ENCODE measurements at regions not wholly inside any gene's neighbourhood (a gene's known extent, or its start where the extent isn't known, plus 50 kb on each side); places are given as distances from the start of the nearest gene placed in this dataset.

DNA sequence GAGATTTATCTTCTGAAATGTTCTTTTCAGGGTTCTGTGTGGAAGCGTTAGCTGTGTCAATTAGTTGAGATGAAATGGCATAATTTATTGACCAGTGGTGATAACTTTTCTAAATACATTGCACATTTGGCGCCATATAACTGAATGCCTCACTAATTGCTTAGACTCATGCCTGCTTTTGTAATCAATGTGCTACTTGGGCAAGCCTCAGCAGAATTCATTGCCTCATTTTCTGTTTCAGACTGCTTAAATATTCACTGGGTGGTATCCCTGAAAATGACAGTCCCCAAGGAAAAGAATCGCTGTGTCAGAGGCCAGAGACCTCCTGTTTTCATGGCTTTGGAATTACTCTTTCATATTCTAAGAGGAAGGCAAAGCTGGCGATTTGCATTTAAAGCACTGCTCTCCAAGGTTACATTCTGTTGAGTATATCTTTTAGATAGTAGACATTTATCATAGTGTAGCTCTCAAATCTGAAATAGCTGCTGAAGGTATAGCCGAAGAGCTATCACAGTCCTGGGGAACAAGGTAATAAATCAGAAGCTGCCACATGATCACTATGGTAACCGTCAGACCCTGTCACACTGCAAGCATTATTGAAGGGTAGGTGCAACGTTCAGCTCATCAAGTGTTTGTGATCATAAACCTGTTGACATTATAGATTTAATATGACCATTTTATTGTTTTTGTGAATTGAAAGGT is 297.3 kb upstream of the E2F7 start:
- no peak overlapping the region for H3K4me3 ChIP-seq (ENCODE audit: control insufficient read depth, low read depth, low read length)
- DNase-seq (ENCODE audit: low read depth): no peak
- TF ChIP-seq, protein P1, sequence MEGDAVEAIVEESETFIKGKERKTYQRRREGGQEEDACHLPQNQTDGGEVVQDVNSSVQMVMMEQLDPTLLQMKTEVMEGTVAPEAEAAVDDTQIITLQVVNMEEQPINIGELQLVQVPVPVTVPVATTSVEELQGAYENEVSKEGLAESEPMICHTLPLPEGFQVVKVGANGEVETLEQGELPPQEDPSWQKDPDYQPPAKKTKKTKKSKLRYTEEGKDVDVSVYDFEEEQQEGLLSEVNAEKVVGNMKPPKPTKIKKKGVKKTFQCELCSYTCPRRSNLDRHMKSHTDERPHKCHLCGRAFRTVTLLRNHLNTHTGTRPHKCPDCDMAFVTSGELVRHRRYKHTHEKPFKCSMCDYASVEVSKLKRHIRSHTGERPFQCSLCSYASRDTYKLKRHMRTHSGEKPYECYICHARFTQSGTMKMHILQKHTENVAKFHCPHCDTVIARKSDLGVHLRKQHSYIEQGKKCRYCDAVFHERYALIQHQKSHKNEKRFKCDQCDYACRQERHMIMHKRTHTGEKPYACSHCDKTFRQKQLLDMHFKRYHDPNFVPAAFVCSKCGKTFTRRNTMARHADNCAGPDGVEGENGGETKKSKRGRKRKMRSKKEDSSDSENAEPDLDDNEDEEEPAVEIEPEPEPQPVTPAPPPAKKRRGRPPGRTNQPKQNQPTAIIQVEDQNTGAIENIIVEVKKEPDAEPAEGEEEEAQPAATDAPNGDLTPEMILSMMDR (conservative IDR thresholded peaks at IDR 0.05; ENCODE audit: control insufficient read depth, insufficient read depth, low read depth, low read length): no peak

DNA sequence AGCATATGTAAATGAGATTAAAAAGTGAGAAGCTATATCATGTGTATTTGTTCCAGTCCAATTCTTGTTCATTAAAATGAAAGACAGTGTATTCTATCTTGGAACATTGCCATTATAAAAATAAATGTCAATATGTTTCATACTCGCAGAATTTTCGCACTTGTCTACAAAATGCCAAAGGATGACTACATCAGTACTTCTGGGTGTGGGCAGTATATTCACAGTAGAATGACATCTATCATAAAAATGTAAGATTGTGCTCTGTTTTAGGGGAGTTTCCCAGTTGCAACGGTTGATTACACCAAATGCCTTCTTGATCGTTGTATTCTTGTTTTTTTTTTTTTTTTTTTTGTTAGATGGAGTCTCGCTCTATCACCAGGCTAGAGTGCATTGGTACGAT is 292.3 kb upstream of the E2F7 start:
- no peak for DNase-seq (ENCODE audit: low read depth)
- H3K4me3 ChIP-seq (ENCODE audit: control insufficient read depth, low read depth, low read length): no peak overlapping the region
- TF ChIP-seq, protein P1 (conservative IDR thresholded peaks at IDR 0.05; ENCODE audit: control insufficient read depth, insufficient read depth, low read depth, low read length): no peak

DNA sequence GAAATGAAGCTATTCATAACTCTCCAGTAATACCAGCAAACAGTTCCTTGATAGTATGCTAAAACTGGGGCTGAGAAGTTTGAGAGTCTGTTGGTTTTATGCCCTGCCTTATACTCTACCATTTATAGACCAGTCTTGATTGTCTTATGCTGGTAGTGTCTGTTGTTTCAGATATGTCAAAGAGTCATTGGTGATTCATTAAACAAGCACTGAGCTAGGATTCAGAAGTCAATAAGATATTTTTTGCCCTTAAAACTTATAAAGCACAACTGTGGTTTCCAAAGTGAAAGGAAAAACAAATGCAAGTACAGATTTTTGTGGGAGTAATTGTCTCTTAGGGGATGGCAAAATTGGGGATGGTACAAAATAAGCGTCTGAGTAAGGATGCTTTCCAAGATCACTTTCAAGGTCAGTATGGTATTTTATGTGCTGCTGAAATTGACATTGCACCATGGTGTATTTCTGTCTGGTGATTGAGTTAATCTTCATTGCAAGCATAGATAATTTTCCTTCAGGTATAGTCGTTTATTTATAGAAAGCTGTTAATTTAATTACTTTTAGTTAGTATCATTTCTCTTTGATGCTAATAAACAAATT is 289.5 kb upstream of the E2F7 start:
- H3K4me3 ChIP-seq (ENCODE audit: control insufficient read depth, low read depth, low read length): no peak overlapping the region
- TF ChIP-seq, protein P1 (conservative IDR thresholded peaks at IDR 0.05; ENCODE audit: control insufficient read depth, insufficient read depth, low read depth, low read length): no peak
- DNase-seq (ENCODE audit: low read depth): peak; percentile 55

DNA sequence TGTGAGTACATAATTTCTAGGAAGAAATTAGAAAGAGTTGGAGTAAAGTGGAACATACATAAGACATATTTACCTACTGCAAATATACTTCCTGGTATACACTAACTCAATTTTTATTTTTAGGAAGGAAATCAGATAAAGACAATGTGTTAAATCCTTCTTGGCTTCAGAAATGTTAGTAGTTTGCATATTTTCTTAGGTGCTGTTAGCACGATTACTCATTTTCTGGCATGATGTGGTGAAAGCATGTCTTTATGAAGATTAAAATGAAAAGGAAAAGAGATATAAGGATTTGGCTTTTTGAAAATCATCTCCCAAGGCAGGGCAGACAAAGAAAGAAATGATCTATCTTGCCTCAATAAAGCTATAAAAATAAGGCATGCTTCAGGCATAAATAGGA is 287.6 kb upstream of the E2F7 start:
- TF ChIP-seq, protein P1 (conservative IDR thresholded peaks at IDR 0.05; ENCODE audit: control insufficient read depth, insufficient read depth, low read depth, low read length): no peak
- peak; percentile 35 for DNase-seq (ENCODE audit: low read depth)
- H3K4me3 ChIP-seq (ENCODE audit: control insufficient read depth, low read depth, low read length): no peak overlapping the region

DNA sequence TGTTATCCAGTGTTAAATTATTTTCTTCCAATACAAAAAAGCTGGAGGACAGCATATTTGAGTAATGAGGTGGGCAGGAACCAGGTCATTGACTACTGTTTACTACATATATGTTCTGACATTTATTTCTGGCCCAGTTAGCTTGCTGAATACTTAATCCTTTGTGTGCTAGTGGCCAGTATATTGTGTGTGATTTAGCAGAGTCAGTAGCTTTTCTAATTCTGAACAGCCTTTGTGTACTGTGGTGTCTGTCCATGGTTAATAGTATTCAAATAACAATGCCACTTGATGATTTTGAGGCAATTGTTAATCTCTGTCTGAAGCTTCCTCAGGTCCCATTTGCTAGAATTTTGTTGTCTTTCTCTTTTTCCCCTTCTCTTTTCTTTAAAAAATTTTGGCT is 286.5 kb upstream of the E2F7 start:
- no peak overlapping the region for H3K4me3 ChIP-seq (ENCODE audit: control insufficient read depth, low read depth, low read length)
- TF ChIP-seq, protein P1 (conservative IDR thresholded peaks at IDR 0.05; ENCODE audit: control insufficient read depth, insufficient read depth, low read depth, low read length): no peak
- no peak for DNase-seq (ENCODE audit: low read depth)

DNA sequence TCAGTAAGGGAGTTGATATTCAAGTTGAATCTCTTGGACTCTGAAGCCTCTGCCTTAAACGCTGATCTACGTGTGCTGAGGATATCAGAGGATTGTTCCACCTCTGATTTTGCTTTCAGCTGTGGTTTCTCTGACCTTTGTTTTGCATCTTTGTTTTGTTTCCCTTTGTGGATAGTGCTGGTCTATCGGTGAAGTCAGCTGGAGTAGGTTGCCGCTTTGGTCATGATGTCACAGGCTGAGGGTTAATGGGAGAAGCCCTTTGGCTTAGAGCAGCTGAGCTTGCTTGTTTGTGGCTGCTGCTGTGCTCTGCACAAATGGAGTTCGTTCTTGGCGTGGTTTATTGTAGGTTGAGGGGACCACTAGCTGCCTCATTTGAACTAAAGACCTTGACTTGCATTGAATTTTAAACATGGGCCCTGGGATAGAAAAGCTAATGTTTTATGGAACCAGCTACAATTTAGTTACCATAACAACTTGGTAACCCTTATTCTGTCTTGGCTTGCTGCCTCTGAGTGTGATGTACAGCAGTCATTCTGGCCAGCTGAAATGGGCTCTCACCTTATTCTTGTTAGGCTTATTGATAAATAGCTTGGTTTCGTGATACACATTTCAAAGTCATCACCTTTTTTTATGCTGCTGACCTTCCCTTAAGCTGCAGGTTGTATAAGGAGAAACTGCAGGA is 284.5 kb upstream of the E2F7 start:
- no peak overlapping the region for H3K4me3 ChIP-seq (ENCODE audit: control insufficient read depth, low read depth, low read length)
- TF ChIP-seq, protein P1 (conservative IDR thresholded peaks at IDR 0.05; ENCODE audit: control insufficient read depth, insufficient read depth, low read depth, low read length): no peak
- peak; percentile 24 for DNase-seq (ENCODE audit: low read depth)
